Stimulated activated memory B cell treated with anti-CD40 and anti-IgM and Interleukin-4, amounts not matched to agents 10 μg/mL and 1 μg/mL and 100 μg/mL, for 72 hours (primary cell): ENCODE measurements at regions not wholly inside any gene's neighbourhood (a gene's known extent, or its start where the extent isn't known, plus 50 kb on each side); places are given as distances from the start of the nearest gene placed in this dataset.
"Not testable (repeated sequence)": the region's sequence is repeated elsewhere in the genome, so short reads cannot be mapped to it uniquely, and the experiment has no call there.

ENCODE experiments used
- ATAC-seq: fragments of 150-1000 bp; cut with Tn5 transposase; 2 replicates; pipeline ENCODE4 v1.10.0; 2021
- H3K27ac Mint-ChIP-seq: one replicate; pipeline ENCODE4 v1.8.0; 2022; ENCODE audit warnings: mild to moderate bottlenecking, mixed read lengths
- H3K27me3 Mint-ChIP-seq: one replicate; pipeline ENCODE4 v1.8.0; 2022; ENCODE audit warnings: mixed read lengths
- H3K36me3 Mint-ChIP-seq: one replicate; pipeline ENCODE4 v1.8.0; 2022; ENCODE audit warnings: mixed read lengths
- H3K4me1 Mint-ChIP-seq: one replicate; pipeline ENCODE4 v1.8.0; 2022; ENCODE audit warnings: mixed read lengths
- H3K4me3 Mint-ChIP-seq: one replicate; pipeline ENCODE4 v1.8.0; 2022; ENCODE audit warnings: mild to moderate bottlenecking, moderate library complexity, mixed read lengths
- H3K9me3 Mint-ChIP-seq: one replicate; pipeline ENCODE4 v1.8.0; 2022; ENCODE audit warnings: mixed read lengths

DNA sequence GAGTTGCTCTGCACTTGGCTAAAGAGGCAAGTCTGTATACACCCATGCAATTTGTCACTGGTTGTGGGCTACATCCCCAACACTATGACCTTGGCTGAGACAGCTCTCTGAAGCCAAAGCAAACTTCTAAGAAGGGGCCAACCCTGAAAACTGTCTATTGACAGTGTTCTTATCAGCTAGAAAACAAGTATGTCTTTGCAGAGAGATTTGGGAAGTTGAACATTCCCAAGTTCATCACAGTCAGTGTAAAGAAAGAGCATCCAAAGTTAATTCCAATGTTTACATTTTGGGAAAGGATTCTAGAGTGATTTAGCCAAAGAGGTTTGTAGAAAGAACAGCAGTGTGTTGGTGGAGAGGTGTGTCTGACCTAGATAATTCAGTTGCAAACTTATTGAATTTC, 711.1 kb upstream of the CHD1 start:
- no peaks in the 10 kb centered on the region for H3K9me3 Mint-ChIP-seq
- no peaks in the 10 kb centered on the region for H3K36me3 Mint-ChIP-seq
- no peaks in the 10 kb centered on the region for H3K4me1 Mint-ChIP-seq
- no peaks in the 10 kb centered on the region for H3K27me3 Mint-ChIP-seq
- ATAC-seq, result no peak
- H3K27ac Mint-ChIP-seq, result no peak overlapping the region
- H3K4me3 Mint-ChIP-seq, result no peak overlapping the region

DNA sequence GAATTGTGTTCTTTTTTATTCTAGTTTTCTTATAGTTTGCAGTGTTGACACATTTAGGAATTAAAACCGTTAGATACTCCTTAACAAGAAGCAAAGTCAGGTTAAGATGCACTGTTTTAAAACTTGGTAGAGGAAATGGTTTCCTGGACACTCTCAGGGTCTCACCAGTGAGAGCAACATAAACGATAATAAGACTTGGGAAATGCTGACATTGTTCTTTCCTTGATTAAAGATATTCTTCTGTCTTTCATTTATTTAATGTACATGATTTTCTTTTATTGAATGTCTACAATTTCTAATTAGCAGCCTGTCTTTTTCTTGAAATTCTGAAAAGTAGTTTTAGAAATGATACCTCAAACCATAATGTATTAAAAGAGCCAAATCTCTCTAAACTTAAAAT, 707.9 kb upstream of the CHD1 start:
- H3K4me3 Mint-ChIP-seq, result no peak overlapping the region
- H3K4me1 Mint-ChIP-seq, result no peaks in the 10 kb centered on the region
- no peaks in the 10 kb centered on the region for H3K27me3 Mint-ChIP-seq
- no peak overlapping the region for H3K27ac Mint-ChIP-seq
- H3K36me3 Mint-ChIP-seq, result no peaks in the 10 kb centered on the region
- ATAC-seq, result no peak
- peaks cover 6% of the 10 kb centered on the region for H3K9me3 Mint-ChIP-seq

DNA sequence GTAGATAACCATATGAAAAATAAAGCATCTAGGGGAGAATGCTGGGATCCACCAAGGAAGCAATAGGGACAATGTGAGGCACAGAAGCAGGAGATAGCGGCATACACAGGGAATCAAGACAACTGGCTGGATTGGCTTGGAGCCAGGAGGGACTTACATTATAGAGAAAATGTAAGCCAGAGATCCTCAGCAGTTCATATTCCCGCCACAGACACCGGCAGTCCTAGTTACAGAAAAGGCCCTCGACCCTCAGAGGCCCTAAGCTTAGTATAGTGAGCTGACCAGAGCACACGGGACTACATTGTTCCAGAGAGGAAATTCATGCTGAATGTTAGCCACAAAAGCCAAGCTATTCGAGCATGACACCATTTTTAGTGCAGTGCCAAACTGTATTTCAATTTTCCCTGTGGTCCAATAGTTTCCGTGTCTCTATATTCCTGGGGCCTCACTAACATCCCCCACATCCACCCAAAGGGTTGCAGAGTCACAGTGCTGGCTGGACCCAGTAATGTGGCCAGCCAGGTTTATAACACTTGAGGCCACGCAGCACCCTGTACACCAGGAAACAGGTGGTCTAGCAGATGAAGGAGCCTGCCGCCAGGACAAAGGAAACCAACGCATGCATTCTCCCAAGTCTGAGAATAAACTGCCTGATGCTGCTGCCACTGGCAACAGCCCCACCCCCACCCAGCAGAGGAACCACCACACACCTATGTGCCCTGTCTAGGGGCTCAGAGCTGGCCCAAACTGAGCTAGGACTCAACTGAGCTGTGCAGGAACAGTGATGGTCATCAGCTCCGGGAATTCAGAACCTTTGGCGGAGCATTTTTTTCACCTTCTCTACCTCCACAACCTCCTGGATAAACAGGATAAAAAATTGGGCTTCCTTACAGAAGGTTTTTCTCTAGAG, 693.2 kb upstream of the CHD1 start:
- no peak overlapping the region for H3K4me3 Mint-ChIP-seq
- H3K27me3 Mint-ChIP-seq, result no peaks in the 10 kb centered on the region
- peaks cover 5% of the 10 kb centered on the region for H3K9me3 Mint-ChIP-seq
- no peak for ATAC-seq
- H3K36me3 Mint-ChIP-seq, result no peaks in the 10 kb centered on the region
- H3K4me1 Mint-ChIP-seq, result no peaks in the 10 kb centered on the region
- H3K27ac Mint-ChIP-seq, result no peak overlapping the region

DNA sequence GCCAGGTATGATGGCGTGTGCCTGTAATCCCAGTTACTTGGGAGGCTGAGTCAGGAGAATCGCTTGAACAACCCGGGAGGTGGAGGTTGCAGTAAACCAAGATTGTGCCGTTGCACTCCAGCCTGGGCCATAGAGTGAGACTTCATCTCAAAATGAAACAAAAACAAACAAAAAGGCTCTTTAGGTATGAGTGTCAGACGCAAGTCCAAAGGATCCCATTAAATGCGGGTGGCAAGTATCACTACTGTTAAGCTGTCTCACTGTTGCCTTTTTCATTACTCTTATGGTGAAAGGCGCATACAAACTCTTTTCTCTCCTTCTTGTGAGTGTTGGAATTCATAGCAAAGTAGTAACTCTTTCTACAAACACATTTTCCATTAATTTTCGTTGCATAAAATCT, 688.5 kb upstream of the CHD1 start:
- H3K4me1 Mint-ChIP-seq, result no peaks in the 10 kb centered on the region
- H3K27me3 Mint-ChIP-seq, result no peaks in the 10 kb centered on the region
- H3K36me3 Mint-ChIP-seq, result no peaks in the 10 kb centered on the region
- no peak for ATAC-seq
- peaks cover 2% of the 10 kb centered on the region for H3K9me3 Mint-ChIP-seq
- no peak overlapping the region for H3K27ac Mint-ChIP-seq
- no peak overlapping the region for H3K4me3 Mint-ChIP-seq

DNA sequence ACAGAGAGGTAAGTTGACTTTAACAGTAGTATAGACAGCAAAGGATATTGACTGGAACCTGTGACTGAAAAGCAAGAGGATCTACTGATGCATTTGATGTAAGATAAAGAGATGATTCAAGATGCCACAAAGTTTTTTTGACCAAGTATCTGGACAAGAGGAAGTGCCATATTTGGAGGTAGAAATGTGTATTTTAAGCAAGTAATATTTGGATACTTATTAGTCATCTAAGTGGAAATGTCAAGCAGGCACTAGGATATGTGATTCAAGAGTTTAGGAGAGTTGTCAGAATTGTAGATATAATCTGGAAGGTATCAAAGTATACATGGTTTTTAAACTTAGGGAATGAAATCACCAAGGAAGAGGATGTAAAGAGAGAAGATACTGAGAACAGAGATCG, 686.1 kb upstream of the CHD1 start:
- ATAC-seq, result no peak
- H3K4me3 Mint-ChIP-seq, result no peak overlapping the region
- no peak overlapping the region for H3K27ac Mint-ChIP-seq
- H3K27me3 Mint-ChIP-seq, result no peaks in the 10 kb centered on the region
- peaks cover 2% of the 10 kb centered on the region for H3K9me3 Mint-ChIP-seq
- no peaks in the 10 kb centered on the region for H3K36me3 Mint-ChIP-seq
- H3K4me1 Mint-ChIP-seq, result no peaks in the 10 kb centered on the region

DNA sequence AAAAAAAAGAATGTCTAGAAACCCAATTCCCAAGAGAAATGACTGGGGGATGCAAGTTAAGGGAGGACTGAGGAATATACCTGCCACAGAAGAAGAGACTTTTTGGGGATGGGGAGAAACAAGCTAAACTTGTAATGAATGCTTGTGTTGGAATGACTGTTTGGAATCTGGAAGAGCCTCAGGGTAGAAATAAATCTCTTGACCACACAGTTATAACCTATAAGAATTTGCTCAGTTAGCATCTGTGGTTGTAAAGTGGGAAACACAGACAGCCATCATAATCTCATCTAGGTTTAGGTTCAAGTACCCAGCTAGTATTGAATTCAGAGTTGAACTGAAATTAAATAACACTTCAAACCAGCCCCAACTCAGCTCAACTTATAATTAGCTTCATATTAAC, 678.3 kb upstream of the CHD1 start:
- Mint-ChIP-seq H3K27ac (no peak overlapping the region), H3K27me3 (no peaks in the 10 kb centered on the region), H3K4me3 (no peak overlapping the region), H3K9me3 (no peaks in the 10 kb centered on the region), H3K4me1 (no peaks in the 10 kb centered on the region), H3K36me3 (no peaks in the 10 kb centered on the region)
- no peak for ATAC-seq

DNA sequence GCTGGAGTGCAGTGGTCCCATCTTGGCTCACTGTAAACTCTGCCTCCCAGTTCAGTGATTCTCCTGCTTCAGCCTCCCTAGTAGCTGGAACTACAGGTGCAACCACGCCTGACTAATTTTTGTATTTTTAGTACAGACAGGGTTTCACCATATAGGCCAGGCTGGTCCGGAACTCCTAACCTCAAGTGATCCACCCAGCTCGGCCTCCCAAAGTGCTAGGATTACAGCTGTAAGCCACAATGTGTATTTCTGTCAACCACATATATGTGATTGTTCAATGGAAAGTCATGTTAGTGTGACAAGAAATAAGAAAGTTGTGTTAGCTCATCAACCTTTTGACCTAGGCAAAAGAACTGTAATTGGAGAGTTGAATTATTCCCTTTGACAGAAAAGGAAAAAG, 677.1 kb upstream of the CHD1 start:
- H3K4me1 Mint-ChIP-seq, result no peaks in the 10 kb centered on the region
- no peak for ATAC-seq
- H3K27ac Mint-ChIP-seq, result no peak overlapping the region
- H3K36me3 Mint-ChIP-seq, result no peaks in the 10 kb centered on the region
- H3K27me3 Mint-ChIP-seq, result no peaks in the 10 kb centered on the region
- H3K4me3 Mint-ChIP-seq, result no peak overlapping the region
- H3K9me3 Mint-ChIP-seq, result no peaks in the 10 kb centered on the region

DNA sequence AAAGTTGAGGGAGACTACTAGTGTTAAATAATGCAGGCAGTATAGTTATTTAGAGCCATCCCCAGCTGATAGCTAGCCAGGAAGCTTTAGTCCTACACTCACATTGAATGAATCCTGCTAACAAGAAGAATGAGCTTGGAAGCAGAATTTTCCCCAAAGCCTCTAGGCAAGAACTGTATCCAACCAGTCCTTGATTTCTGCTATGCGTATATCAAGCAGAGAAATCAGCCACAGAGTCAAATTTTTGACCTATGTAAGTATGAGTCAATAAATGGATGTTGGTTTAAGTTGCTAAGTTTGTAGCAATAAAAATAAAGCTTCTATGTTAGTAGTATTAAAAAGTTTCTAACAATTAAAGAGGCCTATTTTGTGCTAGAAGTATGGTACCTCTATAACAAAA, 672.1 kb upstream of the CHD1 start:
- Mint-ChIP-seq H3K4me3 (no peak overlapping the region), H3K9me3 (no peaks in the 10 kb centered on the region), H3K36me3 (no peaks in the 10 kb centered on the region), H3K4me1 (no peaks in the 10 kb centered on the region), H3K27me3 (no peaks in the 10 kb centered on the region), H3K27ac (no peak overlapping the region)
- no peak for ATAC-seq

DNA sequence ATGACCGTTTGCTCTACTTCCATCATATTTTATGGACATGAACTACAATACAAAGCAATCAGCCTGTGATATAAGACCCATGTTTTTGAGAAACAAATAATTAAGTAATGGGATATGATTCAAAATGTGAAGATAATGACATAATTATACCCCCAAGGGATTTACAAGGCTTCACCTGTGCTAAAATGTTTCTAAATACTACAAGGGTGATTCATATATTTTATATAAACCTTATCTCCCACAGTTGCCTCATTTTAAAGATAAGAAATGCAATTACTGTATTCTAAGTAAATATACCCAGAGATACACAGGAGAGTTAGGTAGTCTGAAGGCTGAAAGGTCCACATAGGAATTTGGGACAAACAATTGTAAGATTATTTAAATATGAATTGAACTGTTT, 662.0 kb upstream of the CHD1 start:
- H3K27ac Mint-ChIP-seq, result no peak overlapping the region
- no peaks in the 10 kb centered on the region for H3K9me3 Mint-ChIP-seq
- H3K4me3 Mint-ChIP-seq, result no peak overlapping the region
- no peak for ATAC-seq
- no peaks in the 10 kb centered on the region for H3K36me3 Mint-ChIP-seq
- no peaks in the 10 kb centered on the region for H3K27me3 Mint-ChIP-seq
- no peaks in the 10 kb centered on the region for H3K4me1 Mint-ChIP-seq

DNA sequence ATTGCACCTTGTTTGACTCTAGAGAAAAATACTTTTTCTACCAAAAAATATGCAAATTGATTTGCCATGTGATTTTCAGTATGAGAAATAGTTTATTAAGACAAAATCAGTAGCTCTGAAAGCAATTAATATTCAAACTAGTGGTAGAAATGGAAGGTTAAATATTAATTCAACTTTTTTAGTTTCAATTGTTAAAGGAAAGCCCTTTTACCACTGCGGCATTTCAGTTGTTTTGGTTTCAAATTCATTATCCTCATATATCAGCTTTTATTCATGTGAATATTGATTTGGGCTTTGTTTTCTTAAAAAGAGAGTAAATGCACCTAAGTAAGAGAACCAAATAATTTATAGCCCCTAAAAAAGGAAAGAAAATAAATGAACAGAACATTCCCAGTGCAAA, 660.6 kb upstream of the CHD1 start:
- no peak overlapping the region for H3K4me3 Mint-ChIP-seq
- ATAC-seq, result no peak
- H3K4me1 Mint-ChIP-seq, result no peaks in the 10 kb centered on the region
- no peaks in the 10 kb centered on the region for H3K27me3 Mint-ChIP-seq
- H3K36me3 Mint-ChIP-seq, result no peaks in the 10 kb centered on the region
- H3K27ac Mint-ChIP-seq, result no peak overlapping the region
- no peaks in the 10 kb centered on the region for H3K9me3 Mint-ChIP-seq

DNA sequence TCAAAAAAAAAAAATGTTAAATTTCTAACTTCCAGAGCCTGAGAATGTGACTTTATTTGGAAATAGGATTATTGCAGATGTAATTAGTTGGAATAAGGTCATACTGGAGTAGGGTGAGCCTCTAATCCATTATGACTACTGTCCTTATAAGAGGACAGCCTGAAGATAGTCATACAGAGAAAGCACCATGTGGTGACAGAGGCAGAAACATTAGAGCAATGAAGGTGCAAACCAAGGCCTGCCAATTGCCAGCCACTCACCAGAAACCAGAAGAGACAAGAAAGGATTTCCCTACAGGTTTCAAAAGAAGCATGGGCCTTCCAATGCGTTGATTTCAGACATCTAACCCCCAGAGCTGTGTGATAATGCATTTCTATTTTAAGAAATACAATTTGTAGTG, 659.2 kb upstream of the CHD1 start:
- Mint-ChIP-seq H3K4me1 (no peaks in the 10 kb centered on the region), H3K4me3 (no peak overlapping the region), H3K36me3 (no peaks in the 10 kb centered on the region), H3K9me3 (no peaks in the 10 kb centered on the region), H3K27ac (no peak overlapping the region), H3K27me3 (no peaks in the 10 kb centered on the region)
- no peak for ATAC-seq

DNA sequence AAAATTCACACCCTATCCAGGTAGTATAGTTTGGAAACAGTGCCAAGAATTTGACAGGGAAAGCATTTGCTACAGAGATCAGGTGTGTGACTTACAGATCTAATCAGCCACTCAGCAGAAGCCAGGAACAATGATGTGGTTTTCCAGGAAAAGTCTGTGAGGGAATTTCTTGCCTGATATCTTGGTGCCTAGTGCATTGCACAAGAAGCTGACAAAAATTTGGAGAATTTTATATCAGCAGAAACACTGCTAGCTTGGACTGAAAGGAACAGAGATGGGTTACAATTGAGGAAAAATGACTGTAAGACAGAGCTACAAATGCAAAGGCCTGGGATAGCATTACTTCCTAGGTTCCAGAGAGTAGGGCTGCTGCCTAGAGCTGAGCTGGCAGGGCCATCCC, 658.1 kb upstream of the CHD1 start:
- no peak for ATAC-seq
- Mint-ChIP-seq H3K9me3 (no peaks in the 10 kb centered on the region), H3K4me1 (no peaks in the 10 kb centered on the region), H3K36me3 (no peaks in the 10 kb centered on the region), H3K27me3 (no peaks in the 10 kb centered on the region), H3K4me3 (no peak overlapping the region), H3K27ac (no peak overlapping the region)

DNA sequence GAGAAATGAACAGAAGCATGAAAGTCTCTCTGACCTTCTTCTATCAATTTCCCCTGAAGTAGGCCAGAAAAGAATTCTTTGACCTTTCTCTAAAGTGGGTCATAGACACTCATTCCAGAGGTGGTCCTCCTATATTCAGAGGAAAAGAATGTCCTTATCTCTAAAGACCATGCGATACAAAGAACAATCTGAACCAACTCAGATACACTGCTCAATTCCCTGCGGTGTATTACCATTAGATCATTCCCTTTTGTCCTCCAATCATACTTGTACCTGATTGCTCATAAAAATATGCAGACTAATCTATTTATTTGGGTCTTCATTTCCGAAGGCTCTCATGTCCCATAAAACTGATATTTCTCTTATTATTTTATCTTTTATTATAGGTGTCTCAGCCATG, 652.4 kb upstream of the CHD1 start:
- not testable (repeated sequence) for H3K36me3 Mint-ChIP-seq, H3K27me3 Mint-ChIP-seq, H3K4me1 Mint-ChIP-seq, H3K27ac Mint-ChIP-seq, H3K4me3 Mint-ChIP-seq, ATAC-seq, H3K9me3 Mint-ChIP-seq

DNA sequence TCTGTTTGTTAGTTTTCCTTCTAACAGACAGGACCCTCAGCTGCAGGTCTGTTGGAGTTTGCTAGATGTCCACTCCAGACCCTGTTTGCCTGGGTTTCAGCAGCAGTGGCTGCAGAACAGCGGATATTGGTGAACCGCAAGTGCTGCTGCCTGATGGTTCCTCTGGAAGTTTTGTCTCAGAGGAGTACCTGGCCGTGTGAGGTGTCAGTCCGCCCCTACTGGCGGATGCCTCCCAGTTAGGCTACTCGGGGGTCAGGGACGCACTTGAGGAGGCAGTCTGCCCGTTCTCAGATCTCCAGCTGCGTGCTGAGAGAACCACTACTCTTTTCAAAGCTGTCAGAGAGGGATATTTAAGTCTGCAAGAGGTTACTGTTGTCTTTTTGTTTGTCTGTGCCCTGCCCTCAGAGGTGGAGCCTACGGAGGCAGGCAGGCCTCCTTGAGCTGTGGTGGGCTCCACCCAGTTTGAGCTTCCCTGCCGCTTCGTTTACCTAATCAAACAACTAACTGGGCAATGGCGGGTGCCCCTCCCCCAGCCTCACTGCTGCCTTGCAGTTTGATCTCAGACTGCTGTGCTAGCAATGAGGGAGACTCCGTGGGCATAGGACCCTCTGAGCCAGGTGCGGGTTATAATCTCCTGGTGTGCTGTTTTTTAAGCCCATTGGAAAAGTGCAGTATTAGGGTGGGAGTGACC, 634.3 kb upstream of the CHD1 start:
- not testable (repeated sequence) for H3K4me3 Mint-ChIP-seq, H3K36me3 Mint-ChIP-seq, H3K4me1 Mint-ChIP-seq, H3K27ac Mint-ChIP-seq, H3K27me3 Mint-ChIP-seq, H3K9me3 Mint-ChIP-seq, ATAC-seq

DNA sequence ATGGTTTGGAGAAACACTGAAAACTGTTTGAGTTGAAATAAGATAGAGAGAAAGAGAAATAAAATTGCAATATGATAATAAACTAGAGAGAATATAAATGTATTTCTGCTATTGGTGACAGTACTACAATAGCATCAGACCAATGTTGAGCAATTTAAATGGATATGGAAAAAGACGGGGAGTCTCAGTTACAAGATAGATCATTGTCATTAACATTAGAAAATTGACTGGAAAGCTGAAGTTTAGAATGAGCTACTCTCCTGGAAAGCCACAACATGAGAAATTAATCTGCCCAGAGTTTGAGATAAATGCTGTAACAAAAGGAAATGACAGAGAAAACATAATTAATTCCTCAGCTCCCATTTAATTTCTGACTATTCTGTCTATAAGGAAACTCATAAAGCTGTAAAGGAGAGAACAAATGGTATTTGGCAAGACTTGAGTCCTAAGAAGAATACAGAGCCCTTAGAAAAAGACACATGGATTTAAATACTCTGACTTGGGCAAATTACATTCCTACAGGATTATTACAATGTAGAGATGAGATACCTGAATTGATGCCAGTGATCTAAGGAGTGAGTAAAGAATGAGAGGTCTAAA, 624.5 kb upstream of the CHD1 start:
- H3K4me3 Mint-ChIP-seq, result no peak overlapping the region
- H3K9me3 Mint-ChIP-seq, result no peaks in the 10 kb centered on the region
- H3K36me3 Mint-ChIP-seq, result no peaks in the 10 kb centered on the region
- ATAC-seq, result no peak
- no peak overlapping the region for H3K27ac Mint-ChIP-seq
- no peaks in the 10 kb centered on the region for H3K27me3 Mint-ChIP-seq
- no peaks in the 10 kb centered on the region for H3K4me1 Mint-ChIP-seq

DNA sequence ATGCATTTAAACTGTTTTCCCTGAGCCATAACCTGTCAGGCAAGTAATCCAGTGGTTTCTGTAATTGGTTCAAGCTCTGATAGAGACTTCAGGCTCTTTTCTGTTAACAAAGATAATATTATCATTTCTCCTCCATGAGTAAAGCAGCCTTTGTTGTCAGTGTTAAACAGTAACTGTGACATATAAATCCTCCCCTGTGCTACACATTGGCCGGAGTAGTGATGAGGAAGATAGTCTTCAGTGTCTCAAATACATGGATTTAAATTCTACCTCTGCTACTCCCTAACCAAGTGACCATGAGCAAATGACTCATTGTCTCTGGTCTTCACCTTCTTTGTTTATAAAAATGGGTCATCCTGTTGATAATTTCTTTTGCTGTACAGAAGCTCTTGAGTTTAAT, 615.5 kb upstream of the CHD1 start:
- ATAC-seq, result no peak
- H3K4me3 Mint-ChIP-seq, result no peak overlapping the region
- no peaks in the 10 kb centered on the region for H3K9me3 Mint-ChIP-seq
- no peak overlapping the region for H3K27ac Mint-ChIP-seq
- no peaks in the 10 kb centered on the region for H3K27me3 Mint-ChIP-seq
- H3K36me3 Mint-ChIP-seq, result no peaks in the 10 kb centered on the region
- H3K4me1 Mint-ChIP-seq, result no peaks in the 10 kb centered on the region
